Ectodermal cell (in vitro differentiated cells): ENCODE measurements at regions not wholly inside any gene's neighbourhood (a gene's known extent, or its start where the extent isn't known, plus 50 kb on each side); places are given as distances from the start of the nearest gene placed in this dataset.
A peak's percentile ranks its signal among the peaks of the same experiment; 100 is the strongest.

Experiments used
- H3K27ac ChIP-seq: 2 replicates; pipeline ENCODE4 v1.7.0; 2013; ENCODE audit warnings: mild to moderate bottlenecking, low read depth, low read length; ENCODE audit not compliant: insufficient read depth, poor library complexity, severe bottlenecking
- H3K27me3 ChIP-seq: 2 replicates; pipeline ENCODE4 v1.7.0; 2013; ENCODE audit warnings: mild to moderate bottlenecking, low read length; ENCODE audit not compliant: insufficient read depth, control insufficient read depth, poor library complexity, severe bottlenecking
- H3K36me3 ChIP-seq: one replicate; pipeline ENCODE4 v1.7.0; 2013; ENCODE audit warnings: low read length; ENCODE audit not compliant: control insufficient read depth, insufficient read depth
- H3K4me1 ChIP-seq: one replicate; pipeline ENCODE4 v1.7.0; 2013; ENCODE audit warnings: low read length; ENCODE audit not compliant: control insufficient read depth, insufficient read depth
- H3K4me3 ChIP-seq: 2 replicates; pipeline ENCODE4 v1.7.0; 2013; ENCODE audit warnings: low read depth, low read length, control low read depth; ENCODE audit not compliant: insufficient read depth
- H3K9me3 ChIP-seq: 2 replicates; pipeline ENCODE4 v1.7.0; 2013; ENCODE audit warnings: mild to moderate bottlenecking, low read length, moderate library complexity; ENCODE audit not compliant: control insufficient read depth
- WGBS, 2 experiments: methylation state at CpG; one replicate each; pipeline ENCODE4 v1.1.7; 2013; ENCODE audit warnings: missing lambda C conversion rate in 2 of 2; 5-methylcytosine and 5-hydroxymethylcytosine counted together

- H3K9me3 ChIP-seq: no peaks in the 10 kb centered on the region
- H3K27ac ChIP-seq: no peak overlapping the region
- H3K36me3 ChIP-seq: no peaks in the 10 kb centered on the region
- no peak overlapping the region for H3K4me3 ChIP-seq
- WGBS, 2 experiments: 94% methylated on average over 6 of the region's 6 CpGs
- peaks cover 6% of the 10 kb centered on the region for H3K4me1 ChIP-seq
- H3K27me3 ChIP-seq: no peaks in the 10 kb centered on the region
These were observed 149.8 kb downstream of the EFNB2 start for GRCh38 chr13:106385654-106386053.

GRCh38 chr13:106384516-106384915 is 150.9 kb downstream of the EFNB2 start:
- Histone ChIP-seq H3K27me3 (no peaks in the 10 kb centered on the region), H3K9me3 (no peaks in the 10 kb centered on the region), H3K27ac (no peak overlapping the region), H3K36me3 (no peaks in the 10 kb centered on the region), H3K4me3 (no peak overlapping the region), H3K4me1 (peaks cover 13% of the 10 kb centered on the region)
- WGBS, 2 experiments: 69 to 72% methylated on average over 4 of the region's 4 CpGs

GRCh38 chr13:106383791-106384190 is 151.7 kb downstream of the EFNB2 start:
- Histone ChIP-seq H3K36me3 (no peaks in the 10 kb centered on the region), H3K4me1 (peaks cover 16% of the 10 kb centered on the region), H3K27me3 (no peaks in the 10 kb centered on the region), H3K4me3 (no peak overlapping the region), H3K27ac (no peak overlapping the region), H3K9me3 (no peaks in the 10 kb centered on the region)
- WGBS, 2 experiments: no CpG with 5 or more reads among the region's 1 CpG

GRCh38 chr13:106382534-106382933 is 152.9 kb downstream of the EFNB2 start:
- Histone ChIP-seq H3K36me3 (no peaks in the 10 kb centered on the region), H3K27ac (no peak overlapping the region), H3K9me3 (no peaks in the 10 kb centered on the region), H3K4me3 (no peak overlapping the region), H3K27me3 (no peaks in the 10 kb centered on the region), H3K4me1 (peaks cover 16% of the 10 kb centered on the region)
- 86 to 93% methylated on average over 5 of the region's 5 CpGs for WGBS, 2 experiments

GRCh38 chr13:106381091-106381490 is 154.4 kb downstream of the EFNB2 start:
- H3K4me1 ChIP-seq: peaks cover 16% of the 10 kb centered on the region
- WGBS, 2 experiments: 63 to 66% methylated on average over 4 of the region's 4 CpGs
- H3K36me3 ChIP-seq: no peaks in the 10 kb centered on the region
- H3K4me3 ChIP-seq: no peak overlapping the region
- peak overlapping the region; percentile 46 for H3K27ac ChIP-seq
- no peaks in the 10 kb centered on the region for H3K9me3 ChIP-seq
- H3K27me3 ChIP-seq: no peaks in the 10 kb centered on the region

- H3K27me3 ChIP-seq: no peaks in the 10 kb centered on the region
- 93 to 96% methylated on average over 6 to 7 of the region's 7 CpGs for whole genome bisulfite sequencing, 2 experiments
- H3K27ac ChIP-seq: no peak overlapping the region
- no peaks in the 10 kb centered on the region for H3K36me3 ChIP-seq
- peaks cover 16% of the 10 kb centered on the region for H3K4me1 ChIP-seq
- no peak overlapping the region for H3K4me3 ChIP-seq
- no peaks in the 10 kb centered on the region for H3K9me3 ChIP-seq
These were observed 157.4 kb downstream of the EFNB2 start for GRCh38 chr13:106377931-106378662.

GRCh38 chr13:106377341-106377740 is 158.1 kb downstream of the EFNB2 start:
- Histone ChIP-seq H3K4me1 (peaks cover 16% of the 10 kb centered on the region), H3K36me3 (no peaks in the 10 kb centered on the region), H3K27me3 (no peaks in the 10 kb centered on the region), H3K27ac (no peak overlapping the region), H3K4me3 (no peak overlapping the region), H3K9me3 (no peaks in the 10 kb centered on the region)
- WGBS, 2 experiments: 94 to 98% methylated on average over 7 of the region's 7 CpGs

- Histone ChIP-seq H3K36me3 (no peaks in the 10 kb centered on the region), H3K27ac (no peak overlapping the region), H3K4me1 (peaks cover 15% of the 10 kb centered on the region), H3K27me3 (no peaks in the 10 kb centered on the region), H3K9me3 (no peaks in the 10 kb centered on the region), H3K4me3 (no peak overlapping the region)
- WGBS, 2 experiments: 93 to 95% methylated on average over 21 of the region's 21 CpGs
These were observed 158.9 kb downstream of the EFNB2 start for GRCh38 chr13:106376401-106377112.

- no peak overlapping the region for H3K27ac ChIP-seq
- no peaks in the 10 kb centered on the region for H3K9me3 ChIP-seq
- no peaks in the 10 kb centered on the region for H3K36me3 ChIP-seq
- 95 to 96% methylated on average over 20 of the region's 20 CpGs for WGBS, 2 experiments
- H3K4me1 ChIP-seq: peaks cover 10% of the 10 kb centered on the region
- H3K4me3 ChIP-seq: no peak overlapping the region
- H3K27me3 ChIP-seq: no peaks in the 10 kb centered on the region
These were observed 160.4 kb downstream of the EFNB2 start for GRCh38 chr13:106375085-106375484.

GRCh38 chr13:106374631-106375030 is 160.8 kb downstream of the EFNB2 start:
- 96% methylated on average over 10 of the region's 10 CpGs for WGBS, 2 experiments
- Histone ChIP-seq H3K4me1 (peaks cover 10% of the 10 kb centered on the region), H3K27me3 (no peaks in the 10 kb centered on the region), H3K36me3 (no peaks in the 10 kb centered on the region), H3K9me3 (no peaks in the 10 kb centered on the region), H3K4me3 (no peak overlapping the region), H3K27ac (no peak overlapping the region)
